ENCODE measurements at regions not wholly inside any gene's neighbourhood (a gene's known extent, or its start where the extent isn't known, plus 50 kb on each side); places are given as distances from the start of the nearest gene placed in this dataset.
"Not testable (repeated sequence)": the region's sequence is repeated elsewhere in the genome, so short reads cannot be mapped to it uniquely, and the experiment has no call there.

- not testable (repeated sequence) for H3K4me3 Mint-ChIP-seq; DNase-seq; H3K9me3 Mint-ChIP-seq; H3K27ac Mint-ChIP-seq; ATAC-seq (replicated peaks in 1 of 2); H3K27me3 Mint-ChIP-seq (ENCODE audit: low read depth); H3K4me1 Mint-ChIP-seq (ENCODE audit: low read depth); H3K36me3 Mint-ChIP-seq (ENCODE audit: insufficient read depth in 2 of 2)
These were observed 80.8 kb downstream of the POTEB2 start for GRCh38 chr15:20785151-20785936.

GRCh38 chr15:20783598-20784184, 82.4 kb downstream of the POTEB2 start:
- not testable (repeated sequence) for H3K4me1 Mint-ChIP-seq (ENCODE audit: low read depth); ATAC-seq (replicated peaks in 1 of 2); H3K9me3 Mint-ChIP-seq; H3K36me3 Mint-ChIP-seq (ENCODE audit: insufficient read depth in 2 of 2); H3K4me3 Mint-ChIP-seq; H3K27ac Mint-ChIP-seq; H3K27me3 Mint-ChIP-seq (ENCODE audit: low read depth); DNase-seq

GRCh38 chr15:20775412-20775811, 90.7 kb downstream of the POTEB2 start:
- H3K9me3 Mint-ChIP-seq; H3K27ac Mint-ChIP-seq; H3K4me1 Mint-ChIP-seq (ENCODE audit: low read depth); H3K36me3 Mint-ChIP-seq (ENCODE audit: insufficient read depth in 2 of 2); H3K4me3 Mint-ChIP-seq; DNase-seq; H3K27me3 Mint-ChIP-seq (ENCODE audit: low read depth): not testable (repeated sequence)
- ATAC-seq (replicated peaks in 1 of 2) = peak; percentile 30 to 52

GRCh38 chr15:20767943-20768342, 98.2 kb downstream of the POTEB2 start:
- H3K9me3 Mint-ChIP-seq; H3K4me1 Mint-ChIP-seq (ENCODE audit: low read depth); H3K36me3 Mint-ChIP-seq (ENCODE audit: insufficient read depth in 2 of 2); ATAC-seq (replicated peaks in 1 of 2); H3K27ac Mint-ChIP-seq; DNase-seq; H3K4me3 Mint-ChIP-seq; H3K27me3 Mint-ChIP-seq (ENCODE audit: low read depth): not testable (repeated sequence)

GRCh38 chr15:20762422-20762821, 103.7 kb downstream of the POTEB2 start:
- H3K4me1 Mint-ChIP-seq (ENCODE audit: low read depth); H3K4me3 Mint-ChIP-seq; H3K27me3 Mint-ChIP-seq (ENCODE audit: low read depth); H3K27ac Mint-ChIP-seq; ATAC-seq (replicated peaks in 1 of 2); H3K9me3 Mint-ChIP-seq; H3K36me3 Mint-ChIP-seq (ENCODE audit: insufficient read depth in 2 of 2); DNase-seq: not testable (repeated sequence)

DNA sequence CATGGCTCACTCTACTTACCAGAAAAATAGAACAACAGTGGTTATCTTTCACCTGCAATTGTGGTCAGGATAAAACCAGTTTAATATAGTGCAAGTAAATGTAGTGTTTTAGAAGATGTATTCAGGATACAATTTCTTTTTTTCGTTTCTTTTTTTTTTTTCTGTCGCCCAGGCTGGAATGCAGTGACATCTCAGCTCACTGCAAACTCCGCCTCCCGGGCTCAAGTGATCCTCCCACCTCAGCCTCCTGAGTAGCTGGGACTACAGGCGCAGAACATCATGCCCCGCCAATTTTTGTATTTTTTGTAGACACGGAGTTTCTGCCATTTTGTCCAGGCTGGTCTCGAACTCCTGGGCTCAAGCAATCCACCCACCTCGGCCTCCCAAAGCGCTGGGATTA, 109.7 kb downstream of the POTEB2 start:
- DNase-seq; H3K9me3 Mint-ChIP-seq; H3K27ac Mint-ChIP-seq; H3K4me3 Mint-ChIP-seq; H3K4me1 Mint-ChIP-seq (ENCODE audit: low read depth); H3K27me3 Mint-ChIP-seq (ENCODE audit: low read depth); ATAC-seq (replicated peaks in 1 of 2); H3K36me3 Mint-ChIP-seq (ENCODE audit: insufficient read depth in 2 of 2): not testable (repeated sequence)

DNA sequence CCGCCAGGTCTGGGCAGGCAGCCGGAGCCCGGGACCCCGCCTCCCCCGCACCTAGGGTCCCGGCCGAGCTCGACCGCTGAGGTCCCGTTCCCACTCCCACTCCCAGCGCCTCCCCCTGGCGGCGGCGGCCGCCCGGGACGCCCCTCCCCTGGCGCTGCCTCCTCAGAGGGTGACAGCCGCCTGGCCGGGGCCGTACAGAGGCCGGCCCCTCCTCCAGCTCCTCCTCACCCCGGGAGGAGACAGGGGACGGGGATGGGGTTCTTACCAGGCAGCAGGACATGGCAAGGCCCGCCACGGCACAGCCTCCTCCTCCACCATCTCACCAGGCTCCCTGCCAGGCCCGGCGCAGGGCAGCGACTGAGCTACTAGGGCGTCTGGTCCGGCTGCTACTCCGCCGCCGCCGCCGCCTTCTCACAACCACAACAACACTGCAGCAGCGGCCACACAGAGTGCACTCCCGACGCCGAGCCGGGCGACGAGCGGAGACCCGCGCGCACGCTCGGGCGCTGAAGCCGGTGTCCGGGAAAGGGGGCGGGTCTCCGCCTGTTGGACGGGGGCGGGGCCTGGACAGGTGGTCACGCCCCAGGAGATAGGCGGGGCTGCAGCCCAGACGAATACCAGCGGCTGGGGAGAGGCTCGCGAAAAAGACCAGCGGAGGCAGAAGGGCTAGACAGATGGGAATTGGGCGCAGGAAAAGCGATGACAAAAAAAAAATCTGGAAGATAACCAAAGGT, 110.3 kb downstream of the POTEB2 start:
- DNase-seq = peak in 1 of 2 donors; percentile 46

DNA sequence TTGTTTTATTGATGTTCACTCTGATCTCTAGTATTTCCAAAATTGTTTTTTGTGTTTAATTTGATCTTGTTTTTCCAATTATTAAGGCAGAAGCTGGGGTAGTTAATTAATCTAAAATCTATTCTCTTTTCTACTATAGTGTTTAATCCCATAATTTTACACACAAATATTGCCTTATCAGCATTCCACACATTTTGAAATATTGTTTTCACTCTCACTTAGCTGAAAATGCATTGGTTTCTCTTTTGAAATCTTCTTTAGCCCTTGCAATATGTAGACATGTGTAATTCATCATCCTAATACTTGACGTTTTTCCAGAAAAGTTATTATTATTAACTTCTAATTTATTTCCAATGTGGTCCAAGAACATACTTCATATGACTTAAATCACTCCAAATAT, 132.6 kb downstream of the POTEB2 start:
- H3K27me3 Mint-ChIP-seq (ENCODE audit: low read depth); H3K27ac Mint-ChIP-seq; ATAC-seq (replicated peaks in 1 of 2): not testable (repeated sequence)

More for the DNA sequence above, 110.3 kb downstream of the POTEB2 start:
- peak; percentile 41 to 52 for ATAC-seq (replicated peaks in 1 of 2)
- not testable (repeated sequence) for H3K27me3 Mint-ChIP-seq (ENCODE audit: low read depth); H3K36me3 Mint-ChIP-seq (ENCODE audit: insufficient read depth in 2 of 2); H3K9me3 Mint-ChIP-seq; H3K27ac Mint-ChIP-seq; H3K4me1 Mint-ChIP-seq (ENCODE audit: low read depth)
- peak overlapping the region in 1 of 2 donors; percentile 55 for H3K4me3 Mint-ChIP-seq

More for the DNA sequence above, 132.6 kb downstream of the POTEB2 start:
- H3K4me1 Mint-ChIP-seq (ENCODE audit: low read depth); H3K36me3 Mint-ChIP-seq (ENCODE audit: insufficient read depth in 2 of 2); H3K4me3 Mint-ChIP-seq; H3K9me3 Mint-ChIP-seq; DNase-seq: not testable (repeated sequence)
